ENCODE measurements at regions not wholly inside any gene's neighbourhood (a gene's known extent, or its start where the extent isn't known, plus 50 kb on each side); places are given as distances from the start of the nearest gene placed in this dataset.

GRCh38 chr5:33310451-33310850, 130.3 kb upstream of the TARS1 start:
- TF ChIP-seq EZH2phosphoT487 (IDR thresholded peaks at IDR 0.05; ENCODE audit: low read depth): no peak
- no peak for TF ChIP-seq CTCF (IDR thresholded peaks at IDR 0.05; ENCODE audit: low read depth, low read length)
